Hepatic stellate cell (primary cell): ENCODE measurements at regions not wholly inside any gene's neighbourhood (a gene's known extent, or its start where the extent isn't known, plus 50 kb on each side); places are given as distances from the start of the nearest gene placed in this dataset.
"Not testable (repeated sequence)": the region's sequence is repeated elsewhere in the genome, so short reads cannot be mapped to it uniquely, and the experiment has no call there.

Experiments used
- DNase-seq: peaks from one replicate; pipeline ENCODE4 v3.0.0; 2011; ENCODE audit warnings: low spot score

- not testable (repeated sequence) for DNase-seq
These were observed 557.8 kb upstream of the C16orf82 start for GRCh38 chr16:26508946-26509345.

GRCh38 chr16:26510924-26511323 is 555.8 kb upstream of the C16orf82 start:
- no peak for DNase-seq

- no peak for DNase-seq
These were observed 555.3 kb upstream of the C16orf82 start for GRCh38 chr16:26511463-26511862.

GRCh38 chr16:26521626-26522025 is 545.1 kb upstream of the C16orf82 start:
- DNase-seq = no peak

- no peak for DNase-seq
These were observed 542.4 kb upstream of the C16orf82 start for GRCh38 chr16:26524281-26524680.

- DNase-seq = no peak
These were observed 541.9 kb upstream of the C16orf82 start for GRCh38 chr16:26524846-26525245.

- DNase-seq = no peak
These were observed 540.9 kb upstream of the C16orf82 start for GRCh38 chr16:26525856-26526255.

- DNase-seq = no peak
These were observed 540.1 kb upstream of the C16orf82 start for GRCh38 chr16:26526633-26527032.

- no peak for DNase-seq
These were observed 536.0 kb upstream of the C16orf82 start for GRCh38 chr16:26530584-26531289.

GRCh38 chr16:26531290-26531730 is 535.4 kb upstream of the C16orf82 start:
- no peak for DNase-seq

GRCh38 chr16:26532456-26532855 is 534.3 kb upstream of the C16orf82 start:
- DNase-seq = no peak

- DNase-seq = no peak
These were observed 524.5 kb upstream of the C16orf82 start for GRCh38 chr16:26542198-26542597.

GRCh38 chr16:26546573-26546972 is 520.2 kb upstream of the C16orf82 start:
- no peak for DNase-seq

GRCh38 chr16:26547681-26548080 is 519.0 kb upstream of the C16orf82 start:
- no peak for DNase-seq

GRCh38 chr16:26550111-26550610 is 516.6 kb upstream of the C16orf82 start:
- DNase-seq = no peak

GRCh38 chr16:26554030-26554429 is 512.7 kb upstream of the C16orf82 start:
- DNase-seq = no peak

GRCh38 chr16:26561303-26561702 is 505.4 kb upstream of the C16orf82 start:
- DNase-seq = no peak

- no peak for DNase-seq
These were observed 503.7 kb upstream of the C16orf82 start for GRCh38 chr16:26563018-26563417.

GRCh38 chr16:26567356-26567755 is 499.4 kb upstream of the C16orf82 start:
- DNase-seq = no peak

- DNase-seq = no peak
These were observed 496.9 kb upstream of the C16orf82 start for GRCh38 chr16:26569793-26570192.

- DNase-seq = no peak
These were observed 488.0 kb upstream of the C16orf82 start for GRCh38 chr16:26578748-26579147.

- DNase-seq = no peak
These were observed 482.9 kb upstream of the C16orf82 start for GRCh38 chr16:26583803-26584202.

- no peak for DNase-seq
These were observed 473.0 kb upstream of the C16orf82 start for GRCh38 chr16:26593700-26594099.

- no peak for DNase-seq
These were observed 472.1 kb upstream of the C16orf82 start for GRCh38 chr16:26594666-26595065.
